Activated naive CD4-positive, alpha-beta T cell treated with anti-CD3 and anti-CD28 coated beads, Interleukin-2, amount 50 U/mL, for 16 hours (primary cell): ENCODE measurements at regions not wholly inside any gene's neighbourhood (a gene's known extent, or its start where the extent isn't known, plus 50 kb on each side); places are given as distances from the start of the nearest gene placed in this dataset.

Source experiments
- DNase-seq: peaks from one replicate; pipeline ENCODE4 v3.0.0-alpha.2; 2020

DNA sequence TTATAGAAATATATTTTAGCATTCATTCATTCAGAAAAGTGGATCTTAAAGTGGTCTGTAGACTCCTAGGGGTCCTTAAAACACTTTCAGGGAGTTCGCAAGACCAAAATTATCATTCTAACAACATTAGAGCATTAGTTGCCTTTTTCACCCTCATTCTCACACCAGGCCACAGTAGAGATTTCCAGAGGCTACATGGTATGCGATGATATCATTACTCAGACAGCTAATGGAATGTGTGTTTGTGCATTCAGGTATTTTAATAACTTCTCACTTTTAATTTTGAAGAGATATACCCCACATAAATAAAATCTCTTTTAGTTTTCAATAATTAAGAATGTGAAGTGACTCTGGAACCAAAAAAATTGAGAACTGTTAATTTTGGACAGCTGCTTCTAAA is 206.9 kb downstream of the NSUN3 start:
- DNase-seq: no peak

DNA sequence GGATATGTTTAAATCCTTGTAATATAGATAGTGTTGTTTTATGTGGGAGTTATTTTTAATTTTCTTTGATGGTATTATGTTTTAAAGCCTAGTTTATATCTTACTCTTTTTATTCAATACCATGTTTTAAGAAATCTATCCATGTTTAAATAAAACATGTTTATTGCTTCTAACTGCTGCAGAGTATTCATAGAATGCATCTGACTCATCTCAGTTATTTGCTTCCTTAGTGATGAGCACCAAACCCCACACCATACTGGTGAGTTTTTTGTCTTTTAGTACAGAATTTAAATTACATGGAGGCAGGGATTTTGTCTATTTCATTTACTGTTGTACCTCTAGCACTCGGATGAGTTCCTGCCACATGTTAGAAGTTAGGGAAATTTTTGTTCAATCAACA is 209.2 kb downstream of the NSUN3 start:
- no peak for DNase-seq

DNA sequence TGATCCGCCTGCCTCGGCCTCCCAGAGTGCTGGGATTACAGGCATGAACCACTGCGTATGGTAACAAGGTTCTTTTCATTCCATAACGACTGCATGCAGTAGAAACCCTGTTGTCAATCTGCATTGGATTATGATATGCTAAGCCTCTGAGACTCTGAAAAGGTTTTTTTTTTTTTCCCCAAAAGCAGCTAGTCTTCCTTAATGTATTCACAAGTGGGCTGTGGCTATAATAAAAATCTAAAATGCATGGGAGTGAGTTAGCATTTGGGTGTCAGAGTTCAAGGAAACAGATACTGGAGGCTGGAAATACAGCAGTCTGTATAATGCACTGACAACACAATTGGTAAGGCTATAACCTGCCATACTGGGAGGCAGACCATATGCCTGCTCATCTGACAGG is 218.1 kb downstream of the NSUN3 start:
- no peak for DNase-seq

DNA sequence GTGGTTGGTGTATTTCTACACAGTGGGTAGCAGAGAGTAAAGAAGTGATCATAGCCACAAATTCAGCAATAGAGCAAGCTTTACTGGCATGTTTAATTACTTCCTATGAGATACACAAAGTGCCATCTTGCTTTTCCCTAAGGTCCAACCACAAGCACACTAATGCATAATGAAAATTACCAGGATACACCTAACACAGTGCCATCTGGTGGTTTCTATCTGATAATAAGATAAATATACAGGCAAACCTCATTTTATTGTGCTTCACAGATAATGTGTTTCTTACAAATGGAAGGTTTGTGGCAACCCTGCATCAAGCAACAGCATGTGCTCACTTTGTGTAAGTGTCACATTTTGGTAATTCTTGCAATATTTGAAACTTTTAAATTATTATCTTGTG is 223.0 kb downstream of the NSUN3 start:
- no peak for DNase-seq

DNA sequence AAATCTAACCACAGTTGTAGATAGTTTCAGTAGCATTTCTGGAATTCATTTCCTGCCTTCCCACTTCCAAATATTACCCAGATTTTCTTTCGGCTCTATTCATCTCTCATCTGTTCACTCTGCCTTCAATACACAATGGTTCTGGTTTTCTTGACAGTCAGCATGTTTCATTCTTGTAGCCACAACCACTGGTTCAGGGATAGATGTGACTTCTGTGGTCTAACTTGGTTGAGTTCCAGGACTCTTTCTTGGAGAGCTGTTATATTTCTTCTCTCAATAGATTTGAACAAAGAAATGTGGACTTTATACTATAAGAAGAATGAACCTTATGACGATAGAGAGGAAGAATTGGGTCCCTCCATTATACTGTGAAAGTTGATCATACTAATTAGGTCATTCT is 228.8 kb downstream of the NSUN3 start:
- DNase-seq: no peak

DNA sequence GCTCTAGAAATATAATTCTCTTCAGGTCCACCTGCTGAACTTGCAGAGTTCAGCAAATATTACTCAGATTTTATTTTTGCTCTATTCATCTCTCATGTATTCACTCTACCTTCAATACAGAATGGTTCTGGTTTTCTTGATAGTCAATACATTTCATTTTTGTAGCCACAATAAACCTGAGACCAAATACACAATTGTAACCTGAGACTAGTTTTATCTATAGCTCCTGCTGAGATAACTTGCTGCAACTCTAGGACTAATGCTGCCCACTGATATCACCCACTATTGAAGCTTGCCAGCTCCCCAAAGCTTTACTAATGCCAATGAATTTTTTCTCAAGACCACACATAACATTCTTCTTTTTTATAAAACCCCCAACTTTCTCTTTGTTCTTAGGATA is 229.3 kb downstream of the NSUN3 start:
- DNase-seq: no peak

DNA sequence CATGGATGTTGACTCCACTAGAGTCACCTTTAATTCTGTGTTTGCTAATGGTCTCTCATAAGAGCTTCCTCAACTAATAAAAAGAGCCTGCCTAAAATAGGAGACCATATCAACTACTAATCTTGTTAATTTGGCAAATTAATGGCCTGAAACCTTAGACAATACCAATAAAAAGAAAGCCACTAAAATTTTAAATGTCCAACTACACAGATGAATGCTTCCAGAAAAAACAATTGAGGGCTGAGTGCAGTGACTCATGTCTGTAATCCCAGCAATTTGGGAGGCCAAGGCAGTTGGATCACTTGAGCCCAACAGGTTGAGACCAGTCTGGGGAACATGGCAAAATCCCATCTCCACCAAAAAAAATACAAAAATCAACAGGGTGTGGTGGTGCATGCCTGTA is 230.9 kb downstream of the NSUN3 start:
- no peak for DNase-seq

DNA sequence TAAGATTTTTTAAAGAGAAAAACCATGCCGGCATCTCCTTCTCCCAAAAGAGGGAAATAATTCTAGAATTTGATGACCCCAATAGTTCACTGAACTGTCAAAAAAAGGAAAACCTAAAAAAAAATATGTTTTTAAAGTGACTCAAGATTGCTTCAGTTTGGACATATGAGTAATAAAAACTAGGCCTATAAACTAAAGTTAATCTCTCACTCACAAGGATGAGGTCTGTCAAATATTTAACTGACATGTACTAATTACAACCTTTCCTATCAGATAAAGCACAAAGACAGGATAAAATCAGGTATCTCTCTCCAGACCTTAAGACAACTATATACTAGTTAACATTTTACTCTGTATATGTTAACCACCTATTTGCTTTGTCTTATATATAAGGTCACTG is 231.9 kb downstream of the NSUN3 start:
- no peak for DNase-seq

DNA sequence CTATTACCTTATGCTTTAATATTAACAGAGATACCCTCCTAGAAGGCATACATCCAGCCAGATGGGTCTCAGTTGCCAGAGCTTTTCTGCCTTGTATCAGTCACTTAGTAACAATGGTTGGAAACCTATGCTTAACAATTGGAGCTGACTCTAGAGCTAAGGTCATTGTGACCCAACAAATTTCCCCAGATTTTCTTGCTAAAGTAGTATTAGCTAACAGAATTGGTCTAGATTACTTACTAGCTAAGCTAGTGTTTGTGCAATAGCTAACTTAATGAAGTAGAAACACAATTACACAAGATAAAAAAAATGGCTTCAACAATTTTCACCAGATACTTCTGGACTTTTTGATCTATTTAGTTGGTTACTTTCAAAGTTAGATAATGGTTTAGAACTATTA is 236.9 kb downstream of the NSUN3 start:
- no peak for DNase-seq

DNA sequence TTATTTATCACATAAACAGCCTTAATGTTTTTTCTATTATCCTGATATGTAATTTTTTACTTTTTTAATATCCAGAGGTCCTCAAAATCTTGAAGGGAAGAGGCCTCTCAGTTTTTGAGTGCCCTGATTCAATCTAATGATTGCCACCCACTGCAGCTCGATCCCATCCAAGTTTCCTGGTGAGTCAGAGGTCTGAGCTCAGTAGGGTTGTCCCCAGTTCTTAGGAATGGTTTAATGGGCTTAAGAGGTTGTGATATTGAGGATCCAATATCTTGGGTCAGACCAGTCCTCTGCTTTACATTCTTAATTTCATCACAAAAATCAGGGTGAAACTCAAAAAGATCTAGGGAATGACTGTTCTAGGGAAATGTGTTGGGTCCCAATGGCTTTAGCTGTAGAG is 238.5 kb downstream of the NSUN3 start:
- DNase-seq: no peak

DNA sequence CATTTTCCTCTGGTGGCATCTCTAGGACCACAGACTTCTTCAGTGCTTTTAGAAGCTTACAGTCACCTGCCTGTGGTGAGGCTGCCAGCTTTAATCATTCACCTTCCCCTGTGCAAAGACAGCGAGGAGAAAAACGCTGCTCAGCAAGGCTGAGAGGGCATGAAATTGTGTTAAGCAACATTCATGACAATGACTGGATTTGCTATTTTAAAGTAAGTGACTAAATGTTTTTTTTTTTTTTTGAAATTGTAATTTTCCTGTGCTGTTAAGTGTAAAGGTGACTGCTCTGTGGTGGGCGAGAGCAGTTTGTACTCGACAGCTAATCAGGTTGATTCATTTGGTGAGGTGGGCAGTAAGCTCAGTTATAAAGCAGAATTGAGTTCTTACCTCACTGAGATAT is 240.4 kb downstream of the NSUN3 start:
- no peak for DNase-seq

DNA sequence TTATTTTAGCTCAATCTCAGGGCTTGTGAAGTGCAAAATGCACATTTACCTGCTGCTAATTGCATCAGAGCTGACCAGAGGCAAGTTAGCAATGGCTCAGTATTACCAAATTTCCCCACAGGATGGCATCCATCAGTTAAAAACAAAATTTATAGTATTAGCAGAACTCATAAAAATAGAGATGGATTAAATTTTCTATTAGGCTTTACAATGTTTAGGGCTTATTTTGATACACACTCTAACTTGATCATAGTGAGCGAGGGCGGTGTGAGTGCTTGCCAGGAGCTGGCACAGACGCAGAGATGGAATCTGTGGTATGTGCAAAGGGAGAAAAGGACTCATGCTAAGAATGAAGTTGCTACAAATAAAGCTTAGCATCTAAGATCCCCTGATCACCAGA is 241.0 kb downstream of the NSUN3 start:
- no peak for DNase-seq

DNA sequence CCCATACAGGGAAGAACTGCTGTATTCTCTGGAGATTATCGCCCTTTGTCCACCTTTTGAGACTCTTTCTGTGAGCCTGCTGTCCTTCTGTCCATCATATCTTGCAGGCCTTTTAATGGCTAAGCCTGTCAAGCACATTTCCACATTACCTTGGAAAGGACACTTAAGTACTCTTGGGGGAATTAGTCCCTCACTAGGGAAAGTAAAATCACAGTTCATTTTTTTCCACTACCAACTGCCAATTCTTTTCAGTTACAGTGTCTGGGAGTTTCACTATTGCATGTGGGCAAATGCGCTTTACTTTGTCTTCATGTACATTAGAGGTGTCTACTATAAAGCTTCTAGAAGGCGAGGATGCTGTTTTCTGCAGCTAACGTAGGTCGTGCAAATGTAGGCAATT is 242.1 kb downstream of the NSUN3 start:
- no peak for DNase-seq

DNA sequence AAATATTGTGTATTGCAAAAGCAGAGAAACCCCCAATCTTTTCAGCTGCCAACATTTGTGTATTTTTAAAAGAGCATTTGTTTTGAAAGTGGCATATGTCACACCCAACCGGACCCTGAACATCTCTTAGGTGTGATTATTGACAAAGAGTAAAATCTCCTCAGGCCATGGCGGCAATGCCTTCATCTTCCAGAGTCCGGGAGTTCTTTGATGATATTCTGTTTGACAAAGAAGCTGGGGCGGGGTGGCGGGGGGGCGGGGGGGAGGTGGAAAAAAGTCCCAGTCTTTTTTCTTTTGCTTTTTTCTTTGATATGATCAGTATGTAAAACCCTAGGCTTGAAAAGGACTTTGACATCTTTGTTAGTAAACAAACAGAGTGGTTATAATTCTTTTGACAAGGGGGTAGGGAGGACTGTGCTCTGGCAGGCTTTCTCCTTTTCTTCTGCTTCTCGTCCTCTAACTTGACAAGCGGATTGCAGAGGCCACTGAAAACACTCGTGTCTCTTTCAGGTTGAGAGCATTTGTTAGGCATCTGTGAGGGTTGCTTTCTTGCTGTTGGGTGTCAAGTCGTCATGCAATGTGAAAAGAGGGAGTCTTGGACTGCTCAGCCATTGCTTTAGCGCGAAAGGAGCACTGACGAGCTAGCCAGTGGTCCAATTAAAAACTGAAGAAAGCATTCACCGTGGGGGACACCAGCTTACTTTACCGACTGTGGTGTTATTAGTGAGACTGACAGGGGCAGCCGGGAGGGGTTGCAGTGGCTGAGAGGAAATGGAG is 243.2 kb downstream of the NSUN3 start:
- no peak for DNase-seq

DNA sequence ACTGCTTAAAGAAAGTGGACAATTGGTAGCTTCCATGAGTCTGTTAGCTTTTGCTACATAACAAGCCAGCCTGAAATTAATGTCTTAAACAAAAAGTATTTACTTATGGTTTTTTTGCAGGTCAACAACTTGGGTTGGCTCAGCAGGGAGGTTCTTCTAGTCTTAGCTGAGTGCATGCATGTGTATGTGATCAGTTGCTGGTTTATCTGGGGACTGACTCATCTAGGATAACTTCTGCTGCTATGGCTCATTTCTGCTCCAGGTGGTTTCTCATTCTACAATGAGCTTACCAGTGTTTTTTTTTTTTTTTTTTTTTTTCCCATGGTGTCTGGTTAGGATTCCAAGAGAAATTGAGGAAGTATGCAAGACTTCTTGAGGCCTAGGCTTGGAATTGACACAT is 244.7 kb downstream of the NSUN3 start:
- DNase-seq: no peak

DNA sequence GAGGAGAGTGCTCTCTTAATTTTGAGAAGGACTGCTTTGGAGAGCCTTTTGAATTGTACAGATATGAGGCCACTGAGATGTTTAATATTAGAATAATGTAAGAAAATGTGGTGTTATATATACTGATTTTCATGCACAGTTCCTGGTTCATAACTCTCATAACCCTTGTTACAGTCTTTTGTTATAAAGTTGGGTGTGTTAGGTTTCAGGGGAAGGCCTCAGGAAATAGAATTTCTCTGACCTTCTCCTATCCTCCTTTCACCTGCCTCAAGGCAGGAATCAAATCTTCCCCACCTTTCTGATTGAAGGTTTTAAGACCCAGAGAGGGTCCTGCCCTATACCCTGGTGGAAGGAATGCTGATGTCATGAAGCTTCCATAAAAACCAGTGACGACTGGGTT is 245.9 kb downstream of the NSUN3 start:
- DNase-seq: no peak

DNA sequence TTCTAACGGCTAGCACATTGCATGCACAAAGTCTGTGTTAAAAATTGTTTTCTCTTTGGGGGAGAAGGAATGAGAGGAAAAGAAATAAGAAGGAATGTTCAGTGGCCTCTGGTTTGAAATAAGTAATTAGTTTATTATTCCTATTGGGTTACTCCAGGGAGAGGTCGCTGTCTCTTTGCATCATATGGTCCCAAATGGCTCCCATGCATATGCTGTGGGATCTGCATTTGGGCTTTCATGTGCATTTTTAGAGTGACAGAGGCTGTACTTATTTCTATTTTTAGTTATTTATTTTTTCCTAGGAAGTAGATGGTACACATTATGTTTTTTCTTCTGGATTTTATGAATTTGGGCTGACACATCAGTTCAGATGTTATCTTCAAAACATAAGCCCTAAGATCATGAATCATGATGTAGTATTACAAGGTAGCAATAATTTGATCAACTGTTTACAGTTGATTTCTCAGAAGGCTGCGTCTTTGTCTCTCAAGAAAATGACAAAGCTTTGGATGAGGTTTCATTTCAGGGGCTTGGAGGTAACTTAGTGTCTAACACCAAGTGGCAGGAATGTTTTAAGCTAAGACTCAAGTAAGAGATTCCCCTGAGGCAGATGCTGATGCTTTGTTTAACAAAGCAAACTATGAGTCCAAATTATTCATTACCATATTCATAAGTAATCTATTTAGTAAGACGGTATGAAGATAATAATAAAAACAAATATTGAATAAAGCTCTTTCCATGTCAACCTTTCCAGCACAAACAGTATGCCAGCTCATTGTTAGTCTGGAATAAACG is 247.7 kb downstream of the NSUN3 start:
- DNase-seq: no peak

DNA sequence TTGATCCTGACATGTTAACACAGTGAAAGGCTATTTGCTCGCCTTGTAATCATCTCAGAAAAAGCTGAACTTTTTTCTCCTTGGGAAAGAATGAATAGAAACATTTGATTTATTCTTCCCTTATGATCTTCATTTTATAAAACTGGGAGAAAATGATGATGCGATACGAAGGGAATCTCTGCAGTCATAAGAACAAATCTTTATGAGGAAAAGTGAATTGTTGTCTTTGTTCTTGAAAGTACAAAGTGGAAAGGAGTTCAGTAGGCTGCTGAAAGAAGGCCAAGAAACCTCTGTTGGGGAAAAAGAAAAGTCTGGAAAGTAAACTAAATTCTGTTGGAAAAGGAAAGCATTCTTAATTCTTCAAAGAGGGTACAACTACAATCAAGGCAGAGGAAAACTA is 248.8 kb downstream of the NSUN3 start:
- DNase-seq: no peak

DNA sequence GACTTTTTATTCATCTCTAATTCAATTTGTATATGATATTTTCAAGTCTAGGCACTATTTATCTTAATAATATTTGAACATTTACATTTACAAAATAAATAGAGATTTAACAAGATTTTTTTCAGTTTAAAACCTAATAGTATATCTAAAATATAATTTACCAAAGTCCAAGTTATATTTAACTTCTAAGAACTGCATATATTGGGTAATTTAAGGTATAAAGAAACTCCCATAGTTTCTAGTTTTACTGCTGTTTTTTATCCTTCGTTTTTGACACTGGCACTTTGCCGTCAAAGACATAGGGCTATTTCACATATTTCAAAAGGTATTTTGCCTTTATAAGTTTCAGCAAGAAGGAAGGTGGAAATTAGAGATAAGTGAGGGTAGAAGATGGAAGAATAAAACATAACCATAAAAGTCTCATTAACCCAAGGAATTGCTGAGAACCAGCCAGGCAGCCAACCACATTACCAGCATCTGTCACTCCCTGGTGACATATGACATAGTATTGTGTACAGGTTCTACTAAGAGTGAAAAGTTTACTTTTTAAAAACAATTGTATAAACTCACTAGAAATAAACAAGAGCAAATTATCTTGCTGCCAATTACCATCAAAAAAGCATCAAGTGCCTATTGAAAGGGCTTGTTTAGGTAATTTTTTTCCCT is 251.5 kb downstream of the NSUN3 start:
- DNase-seq: no peak

DNA sequence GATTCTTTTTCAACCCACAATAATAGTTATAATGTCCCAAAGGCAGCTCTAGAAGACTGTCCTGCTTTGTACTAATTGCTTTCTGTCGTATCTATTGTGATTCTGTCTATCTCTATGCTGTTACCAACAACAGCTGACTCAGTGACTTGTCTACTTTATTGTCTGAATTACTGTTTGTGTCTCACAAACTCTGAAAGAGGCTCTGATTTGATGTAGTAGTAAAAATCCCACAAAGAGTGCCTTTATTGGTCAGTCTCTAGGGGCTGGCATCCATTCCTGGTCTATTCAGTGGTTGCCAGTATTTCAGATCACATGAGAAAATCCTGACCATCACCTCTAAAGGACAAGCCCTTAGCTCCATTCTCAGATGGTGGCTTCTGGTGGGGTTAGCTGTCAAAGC is 254.2 kb downstream of the NSUN3 start:
- no peak for DNase-seq

DNA sequence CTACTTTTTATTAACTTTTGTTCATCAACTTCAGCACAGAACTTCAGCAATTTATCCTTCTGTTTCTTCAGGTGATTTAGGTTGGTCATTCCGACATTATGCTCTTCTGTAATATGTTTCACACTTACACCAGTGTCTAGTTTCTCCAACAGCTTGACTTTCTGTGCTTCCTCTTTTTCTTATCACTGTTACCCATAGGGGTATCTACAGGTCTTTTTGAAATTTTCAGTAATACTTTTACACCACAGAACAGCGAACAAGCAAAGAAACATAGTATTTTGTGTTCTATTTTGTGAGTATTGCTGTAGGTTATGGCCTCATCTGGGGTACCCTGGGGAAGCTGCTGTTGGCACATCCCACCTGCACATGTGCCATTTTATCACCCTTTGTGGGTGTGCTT is 260.7 kb downstream of the NSUN3 start:
- no peak for DNase-seq

DNA sequence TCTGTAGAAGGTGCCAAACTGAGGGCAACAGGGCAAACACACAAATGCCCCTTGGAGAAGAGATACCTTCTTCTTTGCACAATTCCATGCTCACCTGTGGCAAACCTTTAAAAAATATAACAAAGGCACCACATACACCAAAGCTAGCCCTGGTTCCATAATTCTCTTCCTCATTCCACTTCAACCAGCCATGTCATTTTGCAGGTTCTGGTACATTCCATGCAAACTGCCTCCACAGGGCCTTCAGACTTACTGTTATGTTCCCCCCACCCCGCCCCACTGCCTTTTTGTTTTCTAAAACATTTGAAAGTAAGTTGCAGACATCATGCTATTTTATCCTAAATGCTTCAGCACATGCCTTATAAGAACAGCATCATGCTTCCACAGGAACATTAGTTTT is 269.0 kb downstream of the NSUN3 start:
- no peak for DNase-seq

DNA sequence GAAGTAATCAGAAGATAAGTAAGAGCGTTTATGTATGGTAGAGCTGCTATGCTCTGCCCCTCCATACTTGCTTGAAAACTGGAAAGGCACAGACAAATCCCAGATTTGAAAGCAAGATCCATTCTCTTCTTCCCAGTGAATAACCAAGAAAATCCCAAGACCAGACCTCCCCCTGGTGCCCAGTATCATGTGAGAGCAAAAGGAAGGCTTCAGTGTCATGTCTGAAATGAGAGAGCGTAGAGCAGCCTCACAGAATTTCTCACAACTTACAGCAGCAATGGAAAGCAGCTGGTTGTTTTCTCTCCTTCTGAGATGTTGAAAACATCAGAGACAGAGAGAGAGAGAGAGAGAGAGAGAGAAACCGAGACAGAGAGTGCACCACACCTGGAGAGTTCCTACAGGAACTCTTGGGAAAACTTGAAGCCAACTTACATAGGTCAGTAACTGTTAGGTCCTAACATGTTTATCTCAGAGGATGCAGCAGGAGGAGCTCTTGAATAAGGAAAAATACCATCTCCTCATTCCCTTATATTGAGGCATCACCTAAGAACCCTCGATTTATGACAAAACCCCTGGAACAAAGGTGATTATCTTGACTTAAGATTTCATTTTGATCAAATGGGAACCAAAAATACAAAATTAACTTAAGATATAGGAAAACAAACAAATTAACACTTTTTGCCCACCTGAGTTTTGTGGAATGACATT is 273.3 kb downstream of the NSUN3 start:
- no peak for DNase-seq

DNA sequence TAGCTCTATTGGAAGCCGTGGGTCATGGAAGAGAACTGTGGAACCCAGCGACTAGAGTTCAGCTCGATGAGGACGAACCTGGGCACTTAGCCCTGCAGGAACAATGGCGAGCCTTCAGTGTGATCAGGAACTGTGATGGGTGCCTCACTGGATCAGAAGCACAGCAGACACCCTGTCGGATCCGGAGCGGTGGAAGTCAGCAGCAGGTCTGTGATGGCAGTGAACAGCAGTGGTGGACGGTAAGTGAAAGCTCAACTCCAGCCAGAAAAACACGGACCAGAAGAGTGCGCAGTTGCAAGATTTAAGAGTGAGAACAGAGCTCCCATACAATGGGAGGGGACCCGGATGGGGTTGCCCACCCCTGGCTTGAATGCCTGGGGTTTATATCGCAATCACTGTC is 282.2 kb downstream of the NSUN3 start:
- DNase-seq: no peak
